ENCODE measurements at regions not wholly inside any gene's neighbourhood (a gene's known extent, or its start where the extent isn't known, plus 50 kb on each side); places are given as distances from the start of the nearest gene placed in this dataset.

- DNase-seq (ENCODE audit: low spot score), result no peak
- in situ Hi-C loops (cut with MboI; ENCODE audit: low pct_unique_long_range_greater_than_20kb, low sequenced_read_pairs, unreplicated experiment), result no loop called here
- TF ChIP-seq CTCF (IDR thresholded peaks at IDR 0.05; ENCODE audit: extremely low read depth, insufficient read depth, missing control alignments), result no peak
These were observed 205.2 kb upstream of the NLRP1 start for GRCh38 chr17:5789528-5789927.

DNA sequence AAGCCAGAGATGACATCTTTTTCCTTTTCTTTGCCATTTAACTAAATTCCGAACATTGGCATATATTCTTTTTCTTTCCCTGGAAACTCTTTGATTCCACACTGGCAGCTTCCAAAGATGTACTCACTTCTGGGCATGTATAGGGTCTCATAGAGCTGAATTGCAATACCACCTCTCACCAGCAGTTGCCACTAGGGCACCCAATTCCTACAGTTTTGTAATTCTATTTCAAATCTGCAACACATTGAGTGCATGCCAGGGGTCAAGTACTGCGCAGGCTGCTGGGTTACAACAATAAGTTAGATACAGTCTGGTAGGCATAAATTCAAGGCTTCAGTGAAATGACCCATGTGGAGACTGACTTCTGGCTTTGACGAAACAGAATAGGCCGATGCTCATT lies 208.8 kb upstream of the NLRP1 start:
- no peak for DNase-seq (ENCODE audit: low spot score)
- in situ Hi-C loops (cut with MboI; ENCODE audit: low pct_unique_long_range_greater_than_20kb, low sequenced_read_pairs, unreplicated experiment), result no loop called here
- no peak for TF ChIP-seq CTCF (IDR thresholded peaks at IDR 0.05; ENCODE audit: extremely low read depth, insufficient read depth, missing control alignments)

DNA sequence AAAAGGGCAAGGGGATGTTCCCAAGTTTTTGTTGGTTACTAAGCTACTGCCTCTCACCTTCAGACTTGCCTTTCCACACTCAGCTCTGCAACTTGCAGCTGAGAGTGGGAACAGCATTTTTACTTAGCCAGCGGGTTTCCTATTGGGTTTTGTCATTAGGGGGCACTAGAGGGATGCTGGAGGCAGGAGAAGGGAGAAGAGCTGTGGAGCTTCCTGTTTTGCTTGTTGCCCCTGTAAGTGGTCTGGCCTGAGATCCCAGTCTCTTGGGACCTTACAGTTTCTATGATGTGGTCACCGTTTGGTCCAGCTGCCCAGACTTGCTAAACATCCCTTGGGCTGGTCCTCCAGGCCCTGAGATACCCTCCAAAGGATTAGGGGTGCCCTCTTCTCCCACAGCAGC lies 209.6 kb upstream of the NLRP1 start:
- in situ Hi-C loops (cut with MboI; ENCODE audit: low pct_unique_long_range_greater_than_20kb, low sequenced_read_pairs, unreplicated experiment), result no loop called here
- no peak for DNase-seq (ENCODE audit: low spot score)
- TF ChIP-seq CTCF (IDR thresholded peaks at IDR 0.05; ENCODE audit: extremely low read depth, insufficient read depth, missing control alignments), result peak; percentile 13

GRCh38 chr17:5794385-5794784 lies 210.1 kb upstream of the NLRP1 start:
- TF ChIP-seq CTCF (IDR thresholded peaks at IDR 0.05; ENCODE audit: extremely low read depth, insufficient read depth, missing control alignments), result no peak
- DNase-seq (ENCODE audit: low spot score), result no peak
- in situ Hi-C loops (cut with MboI; ENCODE audit: low pct_unique_long_range_greater_than_20kb, low sequenced_read_pairs, unreplicated experiment), result no loop called here

GRCh38 chr17:5794881-5795506 lies 210.7 kb upstream of the NLRP1 start:
- no peak for DNase-seq (ENCODE audit: low spot score)
- no peak for TF ChIP-seq CTCF (IDR thresholded peaks at IDR 0.05; ENCODE audit: extremely low read depth, insufficient read depth, missing control alignments)
- in situ Hi-C loops (cut with MboI; ENCODE audit: low pct_unique_long_range_greater_than_20kb, low sequenced_read_pairs, unreplicated experiment), result no loop called here

GRCh38 chr17:5797447-5798050 lies 213.2 kb upstream of the NLRP1 start:
- no peak for DNase-seq (ENCODE audit: low spot score)
- no peak for TF ChIP-seq CTCF (IDR thresholded peaks at IDR 0.05; ENCODE audit: extremely low read depth, insufficient read depth, missing control alignments)
- in situ Hi-C loops (cut with MboI; ENCODE audit: low pct_unique_long_range_greater_than_20kb, low sequenced_read_pairs, unreplicated experiment), result no loop called here

Measured in GM13977 (cell line).